Spleen (tissue), 7 donors: ENCODE measurements at regions not wholly inside any gene's neighbourhood (a gene's known extent, or its start where the extent isn't known, plus 50 kb on each side); places are given as distances from the start of the nearest gene placed in this dataset.

Experiments
- CTCF ChIP-seq, 11 experiments: fragments of 200-600 bp in 7 of 11; fragments of 450-650 bp in 4 of 11; sonication (generic) in 4 of 11; IDR thresholded peaks in 8 of 11; conservative IDR thresholded peaks in 3 of 11; 1 replicate in 7 of 11; 2 replicates in 4 of 11; pipeline versions ENCODE4 v1.4.0 to v1.8.0; 2016 to 2021; ENCODE audit warnings: antibody characterized with exemption in 11 of 11, inconsistent platforms in 4 of 11, mild to moderate bottlenecking in 1 of 11
- POLR2A ChIP-seq, 3 donors: fragments of 450-650 bp; IDR thresholded peaks; one replicate each; pipeline ENCODE4 v1.5.1; 2017; ENCODE audit warnings: antibody characterized with exemption in 3 of 3, mild to moderate bottlenecking in 1 of 3
- donor health status: DM: no; HTN: no; CAD: no; lungs with moderate emphysema.
- donor health status: DM: no; HTN: no; CAD: no.
- donor health status: DM: no; HTN: no; CAD: no.

GRCh38 chr1:14498839-14499238, 99.6 kb upstream of the KAZN start:
- no peak for TF ChIP-seq CTCF (IDR thresholded peaks at IDR 0.05 in 8 of 11, conservative IDR thresholded peaks at IDR 0.05 in 3 of 11)
- no peak for TF ChIP-seq POLR2A (IDR thresholded peaks at IDR 0.05)
